ENCODE measurements at regions not wholly inside any gene's neighbourhood (a gene's known extent, or its start where the extent isn't known, plus 50 kb on each side); places are given as distances from the start of the nearest gene placed in this dataset.

DNA sequence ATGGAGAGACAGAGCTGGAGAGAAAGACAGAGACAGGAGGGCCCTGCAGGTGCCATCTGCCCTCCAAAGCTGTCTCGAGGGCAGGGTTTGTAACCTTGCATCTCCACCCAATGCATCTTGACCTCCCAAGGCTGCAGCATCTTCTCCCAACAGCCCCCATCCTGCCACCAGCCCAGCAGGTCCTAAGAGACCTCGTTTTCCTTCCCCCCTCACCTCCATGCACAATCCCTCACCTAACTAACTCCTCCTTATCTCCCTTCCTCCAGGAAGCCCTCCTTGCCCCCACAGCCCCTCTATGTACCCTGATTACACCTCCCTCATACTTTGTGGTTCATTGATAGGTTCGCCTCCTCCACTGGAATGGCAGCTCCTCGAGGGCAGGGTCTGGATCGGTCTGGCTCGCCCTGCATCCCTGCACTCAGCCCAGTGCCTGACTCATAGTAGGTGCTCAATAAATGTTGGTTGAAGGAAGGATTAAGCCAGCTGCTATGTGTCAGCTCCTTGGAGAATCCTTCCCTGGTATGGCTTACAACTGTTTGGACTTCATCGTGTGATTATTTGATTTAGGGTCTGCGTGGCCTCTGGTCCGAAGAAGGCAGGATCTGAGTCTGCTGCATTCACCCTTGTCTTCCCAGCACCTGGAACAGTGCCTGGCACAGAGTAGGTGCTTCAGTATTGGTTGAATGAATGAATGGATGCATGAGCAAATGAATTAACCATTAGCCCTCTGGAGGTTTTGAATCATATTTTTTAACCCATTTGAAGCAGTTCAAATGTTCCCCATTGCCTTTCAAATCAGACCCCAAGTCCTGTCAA, 105.6 kb upstream of the PTPN1 start:
- Histone ChIP-seq H3K4me1 (replicated peaks in 1 of 2; ENCODE audit: control insufficient read depth in 2 of 2, insufficient read depth in 2 of 2, low read length in 2 of 2) (peaks cover 0 to under 1% of the 10 kb centered on the region in 2 experiments; a peak in 1 of 5 replicates), H3K36me3 (ENCODE audit: control insufficient read depth, insufficient read depth, low read length) (no peaks in the 10 kb centered on the region), H3K4me3 (no peak overlapping the region), H3K9ac (ENCODE audit: insufficient read depth in 1 of 2, low read depth in 2 of 2, low read length in 2 of 2) (no peak overlapping the region), H3K9me3 (replicated peaks; ENCODE audit: control insufficient read depth, insufficient read depth, low read depth, low read length) (no peaks in the 10 kb centered on the region), H3K27me3 (ENCODE audit: control insufficient read depth in 2 of 2, insufficient read depth in 2 of 2, low read length in 2 of 2) (0 out of 5 replicates have a peak, but pooled peaks cover 2 to 7% of the 10 kb centered on the region in 2 experiments), H3K79me2 (ENCODE audit: control insufficient read depth, insufficient read depth, low read length) (no peaks in the 10 kb centered on the region), H3K4me2 (ENCODE audit: insufficient read depth, low read length) (no peak overlapping the region), H3K9me1 (ENCODE audit: control insufficient read depth, insufficient read depth, low read length) (no peaks in the 10 kb centered on the region), H2AFZ (ENCODE audit: low read depth, low read length) (no peak overlapping the region), H3K27ac (ENCODE audit: extremely low read depth, low read depth, low read length) (no peak overlapping the region), H4K20me1 (replicated peaks; ENCODE audit: control insufficient read depth, insufficient read depth, low read length) (no peaks in the 10 kb centered on the region)
- in situ Hi-C loops (cut with MboI) (no loop called here), intact Hi-C loops (cut with micrococcal nuclease) (no loop called here)
- DNase-seq (ENCODE audit: extremely low read depth in 1 of 4, low spot score in 3 of 4) (no peak), ATAC-seq (no peak), FAIRE-seq (no peak)
- no TSS peak for BruUV-seq (replicated peaks)
- TF ChIP-seq POLR2H (tag; IDR thresholded peaks at IDR 0.05; ENCODE audit: low read depth) (no peak), ZNF316 (IDR thresholded peaks at IDR 0.05) (0 out of 2 replicates have a peak, but pooled peaks have one; percentile 15), CBFA2T3 (IDR thresholded peaks at IDR 0.05) (peak; percentile 35; the same call in 1 of the 2 replicates), HDAC2 (IDR thresholded peaks at IDR 0.05) (no peak), CBFA2T2 (conservative IDR thresholded peaks at IDR 0.05) (0 out of 2 replicates have a peak, but pooled peaks have one; percentile 4), ZFP36 (IDR thresholded peaks at IDR 0.05; ENCODE audit: low read depth, low read length, partially characterized antibody) (peak; percentile 49), TRIM24 (IDR thresholded peaks at IDR 0.05) (0 out of 4 replicates have a peak, but pooled peaks of 1 of the 2 experiments have one; percentile 18)
- TF ChIP-seq, protein P1, sequence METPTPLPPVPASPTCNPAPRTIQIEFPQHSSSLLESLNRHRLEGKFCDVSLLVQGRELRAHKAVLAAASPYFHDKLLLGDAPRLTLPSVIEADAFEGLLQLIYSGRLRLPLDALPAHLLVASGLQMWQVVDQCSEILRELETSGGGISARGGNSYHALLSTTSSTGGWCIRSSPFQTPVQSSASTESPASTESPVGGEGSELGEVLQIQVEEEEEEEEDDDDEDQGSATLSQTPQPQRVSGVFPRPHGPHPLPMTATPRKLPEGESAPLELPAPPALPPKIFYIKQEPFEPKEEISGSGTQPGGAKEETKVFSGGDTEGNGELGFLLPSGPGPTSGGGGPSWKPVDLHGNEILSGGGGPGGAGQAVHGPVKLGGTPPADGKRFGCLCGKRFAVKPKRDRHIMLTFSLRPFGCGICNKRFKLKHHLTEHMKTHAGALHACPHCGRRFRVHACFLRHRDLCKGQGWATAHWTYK (CRISPR knock-in tag; IDR thresholded peaks at IDR 0.05): no peak
- TF ChIP-seq, protein P2, sequence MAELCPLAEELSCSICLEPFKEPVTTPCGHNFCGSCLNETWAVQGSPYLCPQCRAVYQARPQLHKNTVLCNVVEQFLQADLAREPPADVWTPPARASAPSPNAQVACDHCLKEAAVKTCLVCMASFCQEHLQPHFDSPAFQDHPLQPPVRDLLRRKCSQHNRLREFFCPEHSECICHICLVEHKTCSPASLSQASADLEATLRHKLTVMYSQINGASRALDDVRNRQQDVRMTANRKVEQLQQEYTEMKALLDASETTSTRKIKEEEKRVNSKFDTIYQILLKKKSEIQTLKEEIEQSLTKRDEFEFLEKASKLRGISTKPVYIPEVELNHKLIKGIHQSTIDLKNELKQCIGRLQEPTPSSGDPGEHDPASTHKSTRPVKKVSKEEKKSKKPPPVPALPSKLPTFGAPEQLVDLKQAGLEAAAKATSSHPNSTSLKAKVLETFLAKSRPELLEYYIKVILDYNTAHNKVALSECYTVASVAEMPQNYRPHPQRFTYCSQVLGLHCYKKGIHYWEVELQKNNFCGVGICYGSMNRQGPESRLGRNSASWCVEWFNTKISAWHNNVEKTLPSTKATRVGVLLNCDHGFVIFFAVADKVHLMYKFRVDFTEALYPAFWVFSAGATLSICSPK (IDR thresholded peaks at IDR 0.05; ENCODE audit: borderline replicate concordance): no peak
- ChIA-PET CTCF (ENCODE audit: low intra/inter-chr PET ratio) (no interaction called here), POLR2A (interaction anchor here (0.6 to 1.1 kb wide), 3 partner anchors 18 to 425 kb away, joined by 3 to 9 read pairs (median 3); no protein-coding TSS in a partner anchor)
- 30% methylated on average over 9 of the region's 9 CpGs for WGBS (ENCODE audit: insufficient coverage, low coverage, missing lambda C conversion rate)

All from K562 (cell line).